Natural killer cell (primary cell): ENCODE measurements at regions not wholly inside any gene's neighbourhood (a gene's known extent, or its start where the extent isn't known, plus 50 kb on each side); places are given as distances from the start of the nearest gene placed in this dataset.
"Not testable (repeated sequence)": the region's sequence is repeated elsewhere in the genome, so short reads cannot be mapped to it uniquely, and the experiment has no call there.

Experiments
- ATAC-seq, 3 donors: fragments of 150-1000 bp in 2 of 3; fragments of 200-7000 bp in 1 of 3; cut with Tn5 transposase; 1 replicate in 1 of 3; 2 replicates in 2 of 3; pipeline ENCODE4 v1.10.0; 2021; ENCODE audit warnings: mild to moderate bottlenecking in 2 of 3, moderate library complexity in 2 of 3
- DNase-seq, 2 donors: peaks; one replicate each; pipeline versions ENCODE4 v3.0.0 to v3.0.0-alpha.2; 2013 to 2021; ENCODE audit warnings: mixed read lengths in 1 of 2
- H3K27ac ChIP-seq: one replicate; pipeline ENCODE4 v1.5.1; 2013; ENCODE audit warnings: mild to moderate bottlenecking, low read length
- H3K27me3 ChIP-seq: one replicate; pipeline ENCODE4 v1.6.1; 2013; ENCODE audit warnings: low read length; ENCODE audit not compliant: control insufficient read depth, insufficient read depth
- H3K36me3 ChIP-seq: one replicate; pipeline ENCODE4 v1.6.1; 2013; ENCODE audit warnings: low read length; ENCODE audit not compliant: control insufficient read depth, insufficient read depth
- H3K4me1 ChIP-seq: one replicate; pipeline ENCODE4 v1.6.1; 2013; ENCODE audit warnings: low read length; ENCODE audit not compliant: control insufficient read depth, insufficient read depth
- H3K4me3 ChIP-seq: one replicate; pipeline ENCODE4 v1.5.1; 2013; ENCODE audit warnings: low read length
- H3K9me3 ChIP-seq: one replicate; pipeline ENCODE4 v1.6.1; 2013; ENCODE audit warnings: low read length; ENCODE audit not compliant: control insufficient read depth, insufficient read depth
- H3K27ac Mint-ChIP-seq, 2 donors: one replicate each; pipeline ENCODE4 v1.8.0; 2022; ENCODE audit warnings: mild to moderate bottlenecking in 2 of 2, mixed read lengths in 2 of 2, moderate library complexity in 1 of 2
- H3K27me3 Mint-ChIP-seq, 2 donors: one replicate each; pipeline ENCODE4 v1.8.0; 2022; ENCODE audit warnings: low read depth in 2 of 2, mixed read lengths in 2 of 2
- H3K36me3 Mint-ChIP-seq: one replicate; pipeline ENCODE4 v1.8.0; 2022; ENCODE audit warnings: mixed read lengths
- H3K4me1 Mint-ChIP-seq, 2 donors: one replicate each; pipeline ENCODE4 v1.8.0; 2022; ENCODE audit warnings: mixed read lengths in 2 of 2
- H3K4me3 Mint-ChIP-seq: one replicate; pipeline ENCODE4 v1.8.0; 2022; ENCODE audit warnings: mild to moderate bottlenecking, moderate library complexity, mixed read lengths
- H3K9me3 Mint-ChIP-seq, 2 donors: one replicate each; pipeline ENCODE4 v1.8.0; 2022; ENCODE audit warnings: mixed read lengths in 2 of 2
- WGBS: methylation state at CpG from one replicate; pipeline ENCODE4 v1.1.7; 2013; ENCODE audit warnings: missing lambda C conversion rate; ENCODE audit not compliant: insufficient coverage; 5-methylcytosine and 5-hydroxymethylcytosine counted together
- intact Hi-C: fragments of 100-400 bp; cut with micrococcal nuclease; formaldehyde crosslinking; loops from one replicate; pipeline ENCODE4 v1.14.2; 2022

DNA sequence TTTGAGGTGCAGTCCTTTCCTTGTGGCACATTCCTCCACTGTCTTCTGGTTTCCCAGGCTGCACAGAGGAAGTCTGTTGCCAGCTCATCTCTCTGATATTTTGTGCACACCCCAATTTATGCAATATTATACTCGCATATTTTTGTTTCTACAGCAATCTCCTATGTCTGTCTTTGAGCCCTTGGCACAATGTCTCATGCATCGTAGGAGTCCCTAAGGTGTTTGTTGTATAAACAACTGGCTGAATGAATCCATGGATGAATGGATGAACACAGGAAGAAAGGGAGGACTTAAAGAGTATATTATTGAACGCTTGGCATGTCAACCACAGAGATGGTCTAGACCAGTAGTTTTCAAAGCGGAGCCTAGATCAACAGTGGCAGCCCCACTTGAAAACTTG lies 2907.0 kb downstream of the RPIA start:
- H3K4me3 Mint-ChIP-seq, H3K4me1 Mint-ChIP-seq, H3K36me3 ChIP-seq, H3K36me3 Mint-ChIP-seq, intact Hi-C loops, H3K27me3 Mint-ChIP-seq, DNase-seq, H3K4me3 ChIP-seq, ATAC-seq, H3K27ac Mint-ChIP-seq, H3K4me1 ChIP-seq, H3K9me3 Mint-ChIP-seq, H3K27me3 ChIP-seq, H3K27ac ChIP-seq, H3K9me3 ChIP-seq: not testable (repeated sequence)
- 89% methylated on average over 4 of the region's 4 CpGs for WGBS

DNA sequence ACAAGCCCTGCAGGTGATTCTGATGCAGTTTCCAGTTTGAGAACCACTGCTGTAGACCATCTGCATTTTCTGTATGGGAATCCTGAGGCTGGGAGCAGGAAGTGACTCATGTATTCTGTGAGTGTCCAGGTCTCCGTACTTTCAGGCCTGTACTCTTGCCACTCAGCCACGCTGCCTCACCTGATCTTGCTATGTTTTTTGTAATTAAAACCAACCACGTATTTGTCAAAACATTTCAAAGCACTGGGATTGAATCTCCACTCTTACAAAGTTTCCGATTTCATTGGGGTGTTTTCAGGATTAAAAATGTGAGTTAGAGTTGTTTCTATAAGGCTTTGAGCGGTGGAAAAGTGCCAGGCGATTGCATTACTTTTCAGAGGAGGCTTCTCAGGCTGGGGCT lies 2907.5 kb downstream of the RPIA start:
- intact Hi-C loops, H3K27me3 ChIP-seq, H3K27ac ChIP-seq, H3K36me3 ChIP-seq, H3K27me3 Mint-ChIP-seq, H3K9me3 ChIP-seq, H3K36me3 Mint-ChIP-seq, ATAC-seq, DNase-seq, H3K27ac Mint-ChIP-seq, H3K4me1 Mint-ChIP-seq, H3K4me3 Mint-ChIP-seq, H3K9me3 Mint-ChIP-seq, H3K4me1 ChIP-seq, H3K4me3 ChIP-seq: not testable (repeated sequence)
- 79% methylated on average over 6 of the region's 6 CpGs for WGBS

DNA sequence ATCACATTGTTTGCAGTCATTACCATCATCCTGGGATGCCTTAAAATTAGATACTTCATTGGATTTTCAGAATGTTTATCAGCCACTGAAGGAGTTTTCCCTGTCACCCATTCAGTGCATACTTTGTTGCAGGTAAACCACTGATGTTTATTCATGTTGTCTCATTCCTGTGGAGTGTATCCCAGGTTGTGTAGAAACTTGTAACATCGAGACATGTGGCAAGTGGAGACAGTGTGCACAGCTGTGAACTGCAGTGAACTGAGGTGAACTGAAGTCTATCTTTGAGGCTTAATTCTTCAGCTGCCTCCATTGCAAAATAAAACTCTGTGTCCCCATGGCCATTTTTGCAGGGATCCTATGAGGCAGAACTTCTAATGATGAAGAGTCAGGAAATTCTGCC lies 2911.4 kb downstream of the RPIA start:
- H3K27ac ChIP-seq, H3K27me3 ChIP-seq, H3K4me1 ChIP-seq, H3K27me3 Mint-ChIP-seq, H3K4me3 Mint-ChIP-seq, H3K9me3 Mint-ChIP-seq, DNase-seq, ATAC-seq, H3K27ac Mint-ChIP-seq, H3K36me3 Mint-ChIP-seq, H3K4me3 ChIP-seq, H3K36me3 ChIP-seq, H3K9me3 ChIP-seq, H3K4me1 Mint-ChIP-seq, intact Hi-C loops: not testable (repeated sequence)
- 60% methylated on average over 1 of the region's 1 CpG for WGBS

DNA sequence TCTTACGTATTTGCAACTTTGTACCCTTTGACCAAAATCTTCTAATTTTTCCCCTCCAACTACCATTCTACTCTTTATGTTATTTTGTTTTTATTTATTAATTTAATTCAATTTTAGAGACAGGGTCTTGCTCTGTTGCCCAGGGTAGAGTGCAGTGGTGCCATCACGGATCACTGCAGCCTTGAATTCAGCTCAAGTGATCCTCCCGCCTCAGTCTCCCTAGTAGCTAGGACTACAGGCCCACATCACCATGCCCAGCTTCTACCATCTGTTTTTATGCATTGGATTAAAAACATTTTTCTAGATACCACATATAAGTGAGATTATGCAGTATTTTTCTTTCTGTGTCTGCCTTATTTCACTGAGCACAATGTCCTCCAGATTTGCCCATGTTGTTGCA lies 2912.5 kb downstream of the RPIA start:
- H3K4me1 Mint-ChIP-seq, H3K9me3 Mint-ChIP-seq, H3K9me3 ChIP-seq, H3K27ac ChIP-seq, H3K4me3 ChIP-seq, H3K27me3 ChIP-seq, H3K27me3 Mint-ChIP-seq, H3K36me3 ChIP-seq, H3K36me3 Mint-ChIP-seq, H3K27ac Mint-ChIP-seq, DNase-seq, ATAC-seq, H3K4me3 Mint-ChIP-seq, H3K4me1 ChIP-seq, intact Hi-C loops: not testable (repeated sequence)
- WGBS = 100% methylated on average over 2 of the region's 3 CpGs

DNA sequence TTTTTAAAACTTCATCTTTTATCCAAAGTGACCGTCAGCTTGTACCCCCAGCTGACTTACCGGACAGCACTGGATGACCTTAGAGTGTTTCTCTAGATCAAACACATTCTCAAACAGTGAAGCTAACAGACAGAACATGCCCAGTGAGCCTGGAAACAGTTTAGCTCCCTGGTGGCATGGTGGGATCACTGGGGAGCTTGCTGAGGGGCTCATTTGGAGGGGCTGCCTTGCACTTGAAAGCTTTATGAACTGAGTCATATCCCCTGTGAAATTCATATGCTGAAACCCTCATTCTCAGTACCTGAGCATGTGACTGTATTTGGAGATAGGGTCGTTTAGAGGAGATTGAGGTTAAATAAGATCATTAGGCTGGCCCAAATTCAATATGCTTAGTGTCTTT lies 2913.2 kb downstream of the RPIA start:
- H3K4me1 ChIP-seq, H3K27ac ChIP-seq, H3K27ac Mint-ChIP-seq, H3K4me1 Mint-ChIP-seq, H3K36me3 ChIP-seq, H3K36me3 Mint-ChIP-seq, H3K9me3 Mint-ChIP-seq, H3K9me3 ChIP-seq, intact Hi-C loops, H3K27me3 Mint-ChIP-seq, H3K27me3 ChIP-seq, H3K4me3 Mint-ChIP-seq, DNase-seq, H3K4me3 ChIP-seq, ATAC-seq: not testable (repeated sequence)
- WGBS = 100% methylated on average over 2 of the region's 3 CpGs

DNA sequence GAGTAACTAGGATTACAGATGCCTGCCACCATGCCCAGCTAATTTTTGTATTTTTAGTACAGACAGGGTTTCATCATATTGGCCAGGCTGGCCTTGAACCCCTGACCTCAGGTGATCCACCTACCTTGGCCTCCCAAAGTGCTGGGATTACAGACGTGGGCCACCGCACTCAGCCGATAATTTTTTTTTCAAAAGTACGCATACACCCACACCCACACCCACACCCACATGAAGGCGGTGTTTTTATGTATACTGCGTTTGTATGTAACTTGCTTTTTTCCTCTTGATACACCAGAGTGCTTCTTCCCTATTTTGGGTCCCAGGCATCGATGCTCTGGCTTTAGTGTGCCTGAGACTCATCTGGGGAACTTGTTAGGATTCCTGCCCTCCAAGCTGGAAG lies 2932.3 kb downstream of the RPIA start:
- H3K27ac ChIP-seq, H3K4me3 ChIP-seq, H3K9me3 Mint-ChIP-seq, H3K27me3 Mint-ChIP-seq, H3K36me3 ChIP-seq, H3K9me3 ChIP-seq, H3K4me1 Mint-ChIP-seq, H3K36me3 Mint-ChIP-seq, ATAC-seq, DNase-seq, H3K4me3 Mint-ChIP-seq, H3K27me3 ChIP-seq, H3K4me1 ChIP-seq, intact Hi-C loops, H3K27ac Mint-ChIP-seq: not testable (repeated sequence)
- 85% methylated on average over 4 of the region's 7 CpGs for WGBS

DNA sequence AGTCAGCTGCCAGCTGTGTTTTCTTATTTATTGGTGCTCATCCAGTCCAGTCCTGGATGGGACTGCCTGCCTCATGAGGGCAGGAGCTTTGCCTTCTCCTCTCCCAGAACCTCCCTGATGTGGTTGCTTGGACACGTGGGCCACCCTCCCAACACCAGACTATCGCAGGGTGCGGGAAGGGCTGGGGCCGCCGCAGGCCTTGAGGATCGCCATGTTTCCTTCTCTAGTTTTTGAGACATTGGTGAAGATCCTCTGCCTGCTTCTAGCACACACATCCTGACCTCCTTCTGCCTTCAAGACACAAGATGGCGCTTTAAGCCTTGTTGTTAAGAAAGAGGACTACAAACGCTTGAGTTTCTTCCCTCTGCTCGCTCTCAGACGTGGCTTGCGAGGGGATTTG lies 2937.0 kb downstream of the RPIA start:
- no CpG with 5 or more reads among the region's 11 CpGs for WGBS
- H3K9me3 Mint-ChIP-seq, H3K4me1 ChIP-seq, H3K4me1 Mint-ChIP-seq, H3K4me3 ChIP-seq, H3K27me3 ChIP-seq, DNase-seq, ATAC-seq, H3K36me3 ChIP-seq, H3K27me3 Mint-ChIP-seq, H3K9me3 ChIP-seq, H3K4me3 Mint-ChIP-seq, H3K36me3 Mint-ChIP-seq, H3K27ac ChIP-seq, intact Hi-C loops, H3K27ac Mint-ChIP-seq: not testable (repeated sequence)

DNA sequence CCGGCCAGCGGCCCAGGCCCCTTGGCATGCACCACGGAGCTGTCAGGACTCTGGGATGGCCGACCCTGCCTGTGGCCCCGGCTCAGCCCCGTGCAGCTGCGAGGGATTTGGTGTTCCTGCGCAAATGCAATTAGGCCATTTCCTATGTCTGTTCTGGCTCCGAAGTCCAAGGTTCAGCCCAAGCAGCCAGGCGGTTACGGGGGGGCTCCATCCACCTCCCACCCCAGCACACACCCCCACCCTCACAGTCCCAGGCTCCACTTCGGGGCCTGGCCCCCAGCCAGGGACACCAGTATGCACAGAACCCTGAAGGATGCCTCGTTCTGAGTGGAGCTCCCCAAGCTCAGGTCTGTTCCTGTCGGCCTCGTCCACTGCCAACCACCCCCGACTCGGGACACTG lies 2965.7 kb downstream of the RPIA start:
- H3K9me3 Mint-ChIP-seq = not testable (repeated sequence)

More for the DNA sequence above, 2965.7 kb downstream of the RPIA start:
- H3K4me3 Mint-ChIP-seq, H3K4me3 ChIP-seq, ATAC-seq, DNase-seq, H3K4me1 ChIP-seq, H3K36me3 Mint-ChIP-seq, H3K27me3 ChIP-seq, H3K36me3 ChIP-seq, H3K9me3 ChIP-seq, intact Hi-C loops, H3K27me3 Mint-ChIP-seq, H3K4me1 Mint-ChIP-seq, H3K27ac ChIP-seq, H3K27ac Mint-ChIP-seq: not testable (repeated sequence)
- WGBS = 96% methylated on average over 3 of the region's 17 CpGs
